ENCODE measurements at regions not wholly inside any gene's neighbourhood (a gene's known extent, or its start where the extent isn't known, plus 50 kb on each side); places are given as distances from the start of the nearest gene placed in this dataset.

DNA sequence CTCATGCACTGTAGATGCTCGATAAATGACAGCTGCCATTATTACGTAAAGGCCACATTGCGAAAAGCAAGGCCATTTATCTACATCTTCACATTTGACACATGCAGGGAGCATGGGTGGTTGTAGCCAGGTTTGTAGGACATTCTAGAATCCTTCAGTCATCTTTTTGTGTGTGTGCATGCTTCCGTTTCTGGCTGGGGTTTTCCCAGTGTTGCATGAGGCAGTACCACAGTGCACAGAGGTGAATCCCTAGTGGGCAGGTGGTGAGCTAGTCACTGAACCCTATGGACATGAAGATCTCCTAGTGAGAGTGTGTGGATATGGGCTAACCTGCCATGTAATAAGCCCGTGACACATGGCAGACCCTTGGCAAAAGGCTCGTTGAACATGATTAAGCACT, 151.8 kb upstream of the SLC14A2 start:
- no peaks in the 10 kb centered on the region for H3K27me3 ChIP-seq (ENCODE audit: control insufficient read depth, insufficient read depth, low read length)
- H3K4me3 ChIP-seq (ENCODE audit: low read length): no peak overlapping the region
- H3K36me3 ChIP-seq (ENCODE audit: control insufficient read depth, insufficient read depth, low read length): no peaks in the 10 kb centered on the region
- no peak overlapping the region for H3K27ac ChIP-seq (ENCODE audit: low read length)
- WGBS (ENCODE audit: insufficient coverage, insufficient read length): no CpG with 5 or more reads among the region's 6 CpGs
- DNase-seq (ENCODE audit: low read depth, low spot score): no peak
- H3K9me3 ChIP-seq (ENCODE audit: control insufficient read depth, insufficient read depth, low read length): no peaks in the 10 kb centered on the region
- H3K4me1 ChIP-seq (ENCODE audit: control insufficient read depth, insufficient read depth, low read length): no peaks in the 10 kb centered on the region

DNA sequence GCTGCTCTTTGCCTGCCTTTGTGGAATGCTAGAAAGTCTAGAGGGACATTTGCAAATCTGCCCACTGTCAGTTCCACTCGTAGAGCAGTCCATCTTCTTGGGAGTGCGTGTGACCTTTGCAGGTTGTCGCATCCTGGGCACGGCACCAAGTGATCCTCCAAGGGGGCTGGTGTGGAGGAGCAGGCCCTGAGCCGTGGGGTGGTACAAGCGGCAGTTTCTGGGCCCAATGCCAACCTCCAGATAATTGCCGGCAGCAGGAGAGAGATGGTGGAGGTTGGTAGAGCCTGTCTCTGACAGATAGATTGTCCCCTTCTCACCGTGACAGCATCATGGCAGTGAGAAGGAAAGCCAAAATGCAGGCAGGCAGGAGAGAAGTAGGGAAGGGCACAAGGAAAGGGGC, 150.7 kb upstream of the SLC14A2 start:
- H3K9me3 ChIP-seq (ENCODE audit: control insufficient read depth, insufficient read depth, low read length): no peaks in the 10 kb centered on the region
- H3K27ac ChIP-seq (ENCODE audit: low read length): no peak overlapping the region
- DNase-seq (ENCODE audit: low read depth, low spot score): no peak
- H3K4me1 ChIP-seq (ENCODE audit: control insufficient read depth, insufficient read depth, low read length): no peaks in the 10 kb centered on the region
- H3K36me3 ChIP-seq (ENCODE audit: control insufficient read depth, insufficient read depth, low read length): no peaks in the 10 kb centered on the region
- H3K4me3 ChIP-seq (ENCODE audit: low read length): no peak overlapping the region
- H3K27me3 ChIP-seq (ENCODE audit: control insufficient read depth, insufficient read depth, low read length): no peaks in the 10 kb centered on the region
- no CpG with 5 or more reads among the region's 8 CpGs for WGBS (ENCODE audit: insufficient coverage, insufficient read length)

DNA sequence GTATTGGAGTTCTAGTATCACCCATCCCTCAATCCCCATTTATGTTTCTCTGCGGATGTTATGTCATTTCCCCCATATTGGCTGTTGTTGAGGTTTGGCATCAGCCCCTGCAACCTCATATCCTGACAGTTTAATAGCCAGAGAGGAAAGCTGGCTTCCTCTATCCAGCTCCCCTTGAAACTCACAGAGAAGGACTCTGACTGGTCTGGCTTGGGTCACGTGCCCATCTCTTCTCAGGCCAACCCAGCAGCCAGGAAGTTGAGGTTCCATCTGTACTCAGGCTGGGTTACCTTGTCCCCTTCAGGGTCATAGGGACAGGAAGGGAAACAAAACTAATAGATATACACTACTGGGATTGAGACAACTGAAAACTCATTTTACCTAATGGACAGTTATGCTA, 148.0 kb upstream of the SLC14A2 start:
- H3K4me1 ChIP-seq (ENCODE audit: control insufficient read depth, insufficient read depth, low read length): no peaks in the 10 kb centered on the region
- no CpG with 5 or more reads among the region's 2 CpGs for WGBS (ENCODE audit: insufficient coverage, insufficient read length)

DNA sequence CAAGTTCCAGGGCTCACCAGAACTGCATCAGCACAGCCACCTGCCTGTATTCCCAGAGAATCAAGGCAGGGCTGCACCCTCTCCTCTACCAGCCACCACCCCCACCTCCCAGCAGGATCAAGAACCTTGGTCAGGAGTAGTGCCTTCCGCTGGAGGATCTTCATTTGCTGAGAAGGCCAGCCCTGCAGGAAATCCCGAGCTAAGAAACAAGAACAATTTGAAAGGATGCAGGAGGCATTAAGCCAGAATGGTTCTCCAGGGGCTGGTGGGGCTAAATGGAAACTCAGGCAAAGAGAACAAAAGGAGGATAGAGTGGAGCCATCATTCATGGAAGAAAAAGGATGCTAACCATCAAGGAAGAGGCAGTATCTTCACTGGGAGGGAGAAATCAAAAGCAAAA, 147.3 kb upstream of the SLC14A2 start:
- Histone ChIP-seq H3K4me3 (ENCODE audit: low read length) (no peak overlapping the region), H3K9me3 (ENCODE audit: control insufficient read depth, insufficient read depth, low read length) (no peaks in the 10 kb centered on the region), H3K36me3 (ENCODE audit: control insufficient read depth, insufficient read depth, low read length) (no peaks in the 10 kb centered on the region), H3K4me1 (ENCODE audit: control insufficient read depth, insufficient read depth, low read length) (no peaks in the 10 kb centered on the region), H3K27ac (ENCODE audit: low read length) (no peak overlapping the region), H3K27me3 (ENCODE audit: control insufficient read depth, insufficient read depth, low read length) (no peaks in the 10 kb centered on the region)
- DNase-seq (ENCODE audit: low read depth, low spot score): no peak
- no CpG with 5 or more reads among the region's 2 CpGs for WGBS (ENCODE audit: insufficient coverage, insufficient read length)

More for the DNA sequence above, 148.0 kb upstream of the SLC14A2 start:
- Histone ChIP-seq H3K36me3 (ENCODE audit: control insufficient read depth, insufficient read depth, low read length) (no peaks in the 10 kb centered on the region), H3K4me3 (ENCODE audit: low read length) (no peak overlapping the region), H3K27ac (ENCODE audit: low read length) (no peak overlapping the region), H3K9me3 (ENCODE audit: control insufficient read depth, insufficient read depth, low read length) (no peaks in the 10 kb centered on the region), H3K27me3 (ENCODE audit: control insufficient read depth, insufficient read depth, low read length) (no peaks in the 10 kb centered on the region)
- DNase-seq (ENCODE audit: low read depth, low spot score): no peak

GRCh38 chr18:45478889-45479288, 136.4 kb upstream of the SLC14A2 start:
- whole genome bisulfite sequencing (ENCODE audit: insufficient coverage, insufficient read length): no CpG with 5 or more reads among the region's 3 CpGs
- no peaks in the 10 kb centered on the region for H3K36me3 ChIP-seq (ENCODE audit: control insufficient read depth, insufficient read depth, low read length)

GRCh38 chr18:45480219-45481015, 134.9 kb upstream of the SLC14A2 start:
- H3K36me3 ChIP-seq (ENCODE audit: control insufficient read depth, insufficient read depth, low read length): no peaks in the 10 kb centered on the region
- H3K9me3 ChIP-seq (ENCODE audit: control insufficient read depth, insufficient read depth, low read length): no peaks in the 10 kb centered on the region
- no peak for DNase-seq (ENCODE audit: low read depth, low spot score)
- H3K4me3 ChIP-seq (ENCODE audit: low read length): no peak overlapping the region
- no peaks in the 10 kb centered on the region for H3K4me1 ChIP-seq (ENCODE audit: control insufficient read depth, insufficient read depth, low read length)
- no peak overlapping the region for H3K27ac ChIP-seq (ENCODE audit: low read length)
- no peaks in the 10 kb centered on the region for H3K27me3 ChIP-seq (ENCODE audit: control insufficient read depth, insufficient read depth, low read length)
- no CpG with 5 or more reads among the region's 1 CpG for WGBS (ENCODE audit: insufficient coverage, insufficient read length)

More at GRCh38 chr18:45478889-45479288, 136.4 kb upstream of the SLC14A2 start:
- no peaks in the 10 kb centered on the region for H3K9me3 ChIP-seq (ENCODE audit: control insufficient read depth, insufficient read depth, low read length)
- H3K4me1 ChIP-seq (ENCODE audit: control insufficient read depth, insufficient read depth, low read length): no peaks in the 10 kb centered on the region
- no peak for DNase-seq (ENCODE audit: low read depth, low spot score)
- H3K4me3 ChIP-seq (ENCODE audit: low read length): no peak overlapping the region
- no peak overlapping the region for H3K27ac ChIP-seq (ENCODE audit: low read length)
- no peaks in the 10 kb centered on the region for H3K27me3 ChIP-seq (ENCODE audit: control insufficient read depth, insufficient read depth, low read length)

GRCh38 chr18:45481821-45482220, 133.5 kb upstream of the SLC14A2 start:
- no peak overlapping the region for H3K4me3 ChIP-seq (ENCODE audit: low read length)
- H3K27ac ChIP-seq (ENCODE audit: low read length): no peak overlapping the region
- H3K36me3 ChIP-seq (ENCODE audit: control insufficient read depth, insufficient read depth, low read length): no peaks in the 10 kb centered on the region
- WGBS (ENCODE audit: insufficient coverage, insufficient read length): no CpG with 5 or more reads among the region's 2 CpGs
- no peaks in the 10 kb centered on the region for H3K4me1 ChIP-seq (ENCODE audit: control insufficient read depth, insufficient read depth, low read length)
- no peaks in the 10 kb centered on the region for H3K9me3 ChIP-seq (ENCODE audit: control insufficient read depth, insufficient read depth, low read length)
- no peak for DNase-seq (ENCODE audit: low read depth, low spot score)
- no peaks in the 10 kb centered on the region for H3K27me3 ChIP-seq (ENCODE audit: control insufficient read depth, insufficient read depth, low read length)

- Histone ChIP-seq H3K27me3 (ENCODE audit: control insufficient read depth, insufficient read depth, low read length) (no peaks in the 10 kb centered on the region), H3K36me3 (ENCODE audit: control insufficient read depth, insufficient read depth, low read length) (no peaks in the 10 kb centered on the region), H3K4me3 (ENCODE audit: low read length) (no peak overlapping the region), H3K4me1 (ENCODE audit: control insufficient read depth, insufficient read depth, low read length) (no peaks in the 10 kb centered on the region), H3K27ac (ENCODE audit: low read length) (no peak overlapping the region), H3K9me3 (ENCODE audit: control insufficient read depth, insufficient read depth, low read length) (no peaks in the 10 kb centered on the region)
- no CpG with 5 or more reads among the region's 1 CpG for WGBS (ENCODE audit: insufficient coverage, insufficient read length)
- no peak for DNase-seq (ENCODE audit: low read depth, low spot score)
These were observed 133.0 kb upstream of the SLC14A2 start for GRCh38 chr18:45482286-45482685.

GRCh38 chr18:45487581-45487980, 127.7 kb upstream of the SLC14A2 start:
- no peaks in the 10 kb centered on the region for H3K9me3 ChIP-seq (ENCODE audit: control insufficient read depth, insufficient read depth, low read length)
- H3K27me3 ChIP-seq (ENCODE audit: control insufficient read depth, insufficient read depth, low read length): no peaks in the 10 kb centered on the region
- WGBS (ENCODE audit: insufficient coverage, insufficient read length): no CpG with 5 or more reads among the region's 3 CpGs
- no peaks in the 10 kb centered on the region for H3K36me3 ChIP-seq (ENCODE audit: control insufficient read depth, insufficient read depth, low read length)
- DNase-seq (ENCODE audit: low read depth, low spot score): no peak
- no peak overlapping the region for H3K4me3 ChIP-seq (ENCODE audit: low read length)
- H3K27ac ChIP-seq (ENCODE audit: low read length): no peak overlapping the region
- H3K4me1 ChIP-seq (ENCODE audit: control insufficient read depth, insufficient read depth, low read length): no peaks in the 10 kb centered on the region

GRCh38 chr18:45488645-45489044, 126.6 kb upstream of the SLC14A2 start:
- H3K27ac ChIP-seq (ENCODE audit: low read length): no peak overlapping the region
- no peaks in the 10 kb centered on the region for H3K27me3 ChIP-seq (ENCODE audit: control insufficient read depth, insufficient read depth, low read length)
- no peaks in the 10 kb centered on the region for H3K36me3 ChIP-seq (ENCODE audit: control insufficient read depth, insufficient read depth, low read length)
- no peak overlapping the region for H3K4me3 ChIP-seq (ENCODE audit: low read length)
- no peaks in the 10 kb centered on the region for H3K9me3 ChIP-seq (ENCODE audit: control insufficient read depth, insufficient read depth, low read length)
- no peak for DNase-seq (ENCODE audit: low read depth, low spot score)
- no CpG with 5 or more reads among the region's 3 CpGs for WGBS (ENCODE audit: insufficient coverage, insufficient read length)
- no peaks in the 10 kb centered on the region for H3K4me1 ChIP-seq (ENCODE audit: control insufficient read depth, insufficient read depth, low read length)

DNA sequence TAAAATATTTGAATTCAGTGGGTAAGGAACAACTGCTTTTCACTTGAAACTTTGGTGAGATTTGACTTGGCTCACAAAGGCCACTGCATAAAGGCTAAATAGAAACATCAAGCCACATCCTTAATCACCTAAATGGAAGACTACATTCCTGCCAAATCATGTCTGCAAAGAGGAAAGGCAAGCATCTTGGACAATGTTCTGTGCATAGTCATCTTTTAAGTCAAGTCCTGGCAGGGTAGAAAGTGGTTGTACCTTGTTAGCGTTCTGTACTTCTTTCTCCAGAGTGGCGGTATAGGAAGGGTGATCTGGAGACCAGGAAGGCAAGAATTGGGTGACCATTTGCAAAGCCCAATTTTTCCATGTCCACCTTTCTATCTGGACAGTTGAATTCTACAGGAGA, 121.4 kb upstream of the SLC14A2 start:
- Histone ChIP-seq H3K27me3 (ENCODE audit: control insufficient read depth, insufficient read depth, low read length) (no peaks in the 10 kb centered on the region), H3K9me3 (ENCODE audit: control insufficient read depth, insufficient read depth, low read length) (no peaks in the 10 kb centered on the region), H3K4me1 (ENCODE audit: control insufficient read depth, insufficient read depth, low read length) (no peaks in the 10 kb centered on the region), H3K36me3 (ENCODE audit: control insufficient read depth, insufficient read depth, low read length) (no peaks in the 10 kb centered on the region), H3K4me3 (ENCODE audit: low read length) (no peak overlapping the region), H3K27ac (ENCODE audit: low read length) (no peak overlapping the region)
- no peak for DNase-seq (ENCODE audit: low read depth, low spot score)
- WGBS (ENCODE audit: insufficient coverage, insufficient read length): no CpG with 5 or more reads among the region's 2 CpGs

All from iPS DF 6.9 (cell line).